GM12874 (cell line): ENCODE measurements at regions not wholly inside any gene's neighbourhood (a gene's known extent, or its start where the extent isn't known, plus 50 kb on each side); places are given as distances from the start of the nearest gene placed in this dataset.

ENCODE experiments used
- TF ChIP-seq, protein P1 (sequence below): IDR thresholded peaks from 2 replicates; pipeline ENCODE4 v1.5.1; 2011; ENCODE audit warnings: low read depth, mild to moderate bottlenecking, control low read depth, low read length, moderate library complexity; ENCODE audit not compliant: insufficient read depth

DNA sequence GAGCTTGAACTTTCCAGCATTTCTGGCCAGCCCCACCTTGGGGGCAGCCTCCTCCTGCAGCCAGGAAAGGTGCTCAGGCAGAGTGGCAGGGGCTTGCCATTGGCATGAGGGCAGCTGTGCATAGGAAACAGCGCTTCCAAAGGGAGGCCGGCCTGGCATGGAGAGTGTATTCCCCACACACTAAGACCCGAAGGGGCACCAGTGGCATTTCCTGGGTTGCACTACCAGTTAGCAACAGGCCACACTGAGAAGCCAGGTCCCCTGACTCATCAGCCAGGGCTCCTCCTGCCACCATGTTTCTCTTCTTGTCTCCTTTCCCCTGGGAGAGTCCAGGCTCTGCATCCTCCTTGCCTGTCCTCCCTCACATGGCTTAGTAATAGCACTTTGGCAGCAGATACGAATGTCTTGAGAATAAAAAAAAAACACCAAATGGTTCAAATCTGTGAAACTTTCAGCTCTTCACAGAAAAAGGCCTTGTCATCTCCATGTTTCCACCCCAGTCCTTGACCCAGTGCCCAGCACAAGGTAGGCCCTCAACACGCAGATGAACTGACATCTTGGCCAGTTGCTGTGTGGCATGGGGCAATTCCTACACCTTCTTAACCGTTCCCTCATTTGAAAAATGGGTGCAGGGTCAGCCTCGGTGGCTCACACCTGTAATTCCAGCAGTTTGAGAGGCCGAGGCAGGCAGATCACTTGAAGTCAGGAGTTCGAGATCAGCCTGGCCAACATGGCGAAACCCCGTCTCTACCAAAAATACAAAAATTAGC is 180.4 kb downstream of the SMAD6 start:
- TF ChIP-seq, protein P1, sequence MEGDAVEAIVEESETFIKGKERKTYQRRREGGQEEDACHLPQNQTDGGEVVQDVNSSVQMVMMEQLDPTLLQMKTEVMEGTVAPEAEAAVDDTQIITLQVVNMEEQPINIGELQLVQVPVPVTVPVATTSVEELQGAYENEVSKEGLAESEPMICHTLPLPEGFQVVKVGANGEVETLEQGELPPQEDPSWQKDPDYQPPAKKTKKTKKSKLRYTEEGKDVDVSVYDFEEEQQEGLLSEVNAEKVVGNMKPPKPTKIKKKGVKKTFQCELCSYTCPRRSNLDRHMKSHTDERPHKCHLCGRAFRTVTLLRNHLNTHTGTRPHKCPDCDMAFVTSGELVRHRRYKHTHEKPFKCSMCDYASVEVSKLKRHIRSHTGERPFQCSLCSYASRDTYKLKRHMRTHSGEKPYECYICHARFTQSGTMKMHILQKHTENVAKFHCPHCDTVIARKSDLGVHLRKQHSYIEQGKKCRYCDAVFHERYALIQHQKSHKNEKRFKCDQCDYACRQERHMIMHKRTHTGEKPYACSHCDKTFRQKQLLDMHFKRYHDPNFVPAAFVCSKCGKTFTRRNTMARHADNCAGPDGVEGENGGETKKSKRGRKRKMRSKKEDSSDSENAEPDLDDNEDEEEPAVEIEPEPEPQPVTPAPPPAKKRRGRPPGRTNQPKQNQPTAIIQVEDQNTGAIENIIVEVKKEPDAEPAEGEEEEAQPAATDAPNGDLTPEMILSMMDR: no peak

DNA sequence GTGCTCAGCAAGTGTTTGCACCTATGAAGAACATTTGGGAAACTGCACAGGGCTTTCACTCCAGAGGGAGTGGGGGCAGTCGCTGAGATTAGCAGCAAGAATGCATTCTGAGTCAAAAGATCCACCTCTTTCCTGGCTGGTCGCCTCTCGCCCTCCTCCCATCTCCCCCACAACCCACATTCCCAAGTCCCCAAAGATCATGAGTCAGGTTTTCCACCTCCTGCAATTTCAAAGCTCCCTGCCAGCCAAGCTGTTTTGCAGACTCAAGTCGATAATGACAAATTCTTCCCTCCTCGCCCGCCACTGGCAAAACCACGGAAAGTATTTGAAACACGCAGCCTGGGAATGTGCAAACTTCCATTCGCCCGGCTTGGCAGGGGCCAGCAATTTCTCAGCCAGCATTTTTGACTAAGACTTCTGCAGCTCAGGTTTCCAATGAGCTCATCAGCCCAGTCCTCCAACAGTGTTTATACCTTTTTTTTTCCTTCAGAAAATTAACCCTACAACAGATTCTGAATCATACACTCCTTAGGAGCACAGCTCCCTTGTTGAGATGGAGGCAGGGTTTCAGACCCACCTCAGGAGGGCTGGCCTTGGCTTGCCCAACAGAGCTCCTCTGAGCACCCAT is 181.4 kb downstream of the SMAD6 start:
- TF ChIP-seq, protein P1: no peak

DNA sequence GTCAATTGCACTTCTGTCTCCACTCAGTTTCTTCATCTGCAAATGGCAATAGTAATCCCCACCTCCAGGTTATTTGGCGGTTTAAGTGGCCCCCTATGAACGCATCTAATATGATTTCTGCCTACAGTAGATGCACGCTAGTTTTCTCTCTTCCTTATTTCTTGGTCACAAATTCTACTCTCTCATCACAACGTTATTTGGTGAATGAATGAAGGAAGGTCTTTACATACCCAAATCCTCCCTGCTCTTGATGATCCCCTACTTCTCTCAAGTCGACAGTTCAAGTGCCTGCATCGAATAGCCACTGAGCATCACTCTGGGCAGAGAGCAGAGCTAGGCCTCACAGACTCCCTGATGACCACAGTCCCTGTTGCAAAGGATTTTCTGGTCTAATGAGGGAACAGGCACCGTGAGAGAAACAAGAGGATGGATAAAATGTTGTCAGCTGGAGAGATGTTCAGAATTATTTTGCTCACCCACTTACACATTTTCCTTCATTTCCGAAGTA is 181.2 kb upstream of the SMAD3 start:
- TF ChIP-seq, protein P1: no peak

DNA sequence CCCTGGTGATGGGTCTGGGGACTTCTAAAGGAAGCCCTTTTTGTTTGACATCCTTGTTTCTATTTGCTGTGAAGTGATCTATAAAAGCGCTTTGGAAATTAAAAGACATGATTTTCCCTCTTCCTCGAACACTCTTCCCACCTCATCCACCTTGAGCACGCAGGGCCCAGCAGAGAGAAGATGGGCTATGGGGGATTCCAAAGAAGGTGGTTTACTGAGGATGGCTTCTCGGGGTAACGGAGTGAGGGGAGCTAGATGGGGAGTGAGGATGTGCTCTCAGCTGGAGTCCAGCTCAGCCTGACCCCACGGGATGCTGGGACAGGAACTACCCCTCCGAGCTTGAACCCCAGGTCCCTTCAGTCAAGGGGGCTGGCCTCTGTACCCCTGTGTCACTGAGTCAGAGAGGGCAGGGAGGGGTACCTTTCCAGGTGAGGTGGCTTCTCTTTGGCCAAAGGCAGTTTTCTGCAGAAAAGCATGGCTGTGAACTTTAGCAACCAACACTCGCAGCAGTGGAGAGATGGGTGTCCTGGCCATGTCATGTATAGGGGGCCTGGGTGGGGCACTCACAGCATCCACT is 180.7 kb upstream of the SMAD3 start:
- TF ChIP-seq, protein P1: no peak

DNA sequence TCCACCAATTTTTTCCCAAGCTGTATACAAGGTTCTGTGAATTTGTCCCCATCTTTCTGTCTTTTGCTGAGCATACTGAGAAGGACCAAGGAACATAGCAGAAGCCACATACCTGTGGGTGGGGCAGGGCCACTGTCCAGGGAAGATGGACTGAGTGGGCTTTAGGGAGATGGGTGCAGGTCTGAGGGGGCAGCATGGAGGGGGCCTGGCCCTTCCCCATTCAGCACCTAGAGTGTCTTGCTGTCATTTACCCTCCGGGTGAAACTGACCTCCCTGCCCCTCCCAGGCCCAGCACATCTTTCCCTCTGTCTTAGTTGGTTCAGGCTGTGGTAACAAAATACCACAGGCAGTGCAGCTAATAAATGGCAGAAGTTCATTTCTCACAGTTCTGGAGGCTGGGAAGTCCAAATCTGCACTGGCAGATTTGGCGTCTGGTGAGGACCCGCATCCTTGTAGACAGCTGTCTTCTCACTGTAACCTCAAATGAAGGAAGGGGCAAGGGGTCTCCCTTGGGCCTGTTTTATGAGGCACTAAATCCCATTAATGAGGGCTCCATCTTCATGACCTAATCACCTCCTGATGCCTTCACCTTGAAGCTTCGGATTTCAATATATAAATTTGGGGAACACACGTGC is 180.0 kb upstream of the SMAD3 start:
- TF ChIP-seq, protein P1: no peak

DNA sequence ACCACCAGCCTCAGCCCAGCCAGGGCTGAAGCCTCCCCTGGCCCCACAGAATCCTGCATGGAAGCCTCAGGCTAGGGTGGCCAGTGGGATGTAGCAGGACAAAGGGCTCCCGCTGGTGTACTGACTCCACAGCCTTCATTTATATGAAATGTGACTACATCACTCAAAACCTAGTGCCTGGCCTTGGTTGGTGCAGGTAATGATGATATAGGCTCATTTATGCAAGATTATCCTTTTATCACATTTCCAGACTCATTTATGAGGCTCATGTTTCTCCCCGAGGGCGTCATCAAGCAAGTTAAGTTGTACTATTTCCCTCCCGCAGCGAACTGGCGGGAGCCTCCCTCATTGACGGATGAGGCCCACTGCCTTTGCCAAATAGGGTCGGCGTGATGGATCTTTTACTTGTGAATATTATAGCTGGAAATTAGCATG is 179.1 kb upstream of the SMAD3 start:
- TF ChIP-seq, protein P1: no peak
